GM12872 (cell line): ENCODE measurements at regions not wholly inside any gene's neighbourhood (a gene's known extent, or its start where the extent isn't known, plus 50 kb on each side); places are given as distances from the start of the nearest gene placed in this dataset.

Source experiments
- CTCF ChIP-seq: IDR thresholded peaks from 3 replicates; pipeline ENCODE4 v1.5.1; 2011; ENCODE audit warnings: low read depth, mild to moderate bottlenecking, low read length, moderate library complexity; ENCODE audit not compliant: insufficient read depth

- no peak for TF ChIP-seq CTCF
These were observed 132.0 kb upstream of the FSTL4 start for GRCh38 chr5:133744051-133744959.

GRCh38 chr5:133742431-133742988 is 130.2 kb upstream of the FSTL4 start:
- TF ChIP-seq CTCF: no peak

GRCh38 chr5:133741818-133742355 is 129.5 kb upstream of the FSTL4 start:
- TF ChIP-seq CTCF: no peak

DNA sequence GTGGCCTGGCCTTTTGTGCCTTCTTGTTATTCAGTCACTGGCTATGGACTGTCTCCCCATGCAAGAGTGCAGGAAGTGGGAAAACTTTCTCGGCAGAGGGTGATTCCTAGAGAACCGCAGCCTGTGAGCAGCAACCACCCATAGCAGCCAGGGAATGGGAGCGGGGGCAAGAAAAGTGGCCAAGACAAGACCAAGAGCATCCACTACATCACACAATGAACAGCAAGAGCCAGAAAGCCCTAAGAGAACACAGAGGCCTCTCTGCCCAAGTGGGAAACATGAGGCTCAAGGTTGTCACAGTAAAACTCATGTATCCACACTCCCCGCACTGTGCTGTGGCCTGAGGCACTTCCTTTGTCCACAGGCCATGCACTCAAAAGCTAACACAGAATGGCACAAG is 129.1 kb upstream of the FSTL4 start:
- TF ChIP-seq CTCF: no peak

GRCh38 chr5:133739181-133739780 is 126.9 kb upstream of the FSTL4 start:
- TF ChIP-seq CTCF: no peak

- no peak for TF ChIP-seq CTCF
These were observed 125.9 kb upstream of the FSTL4 start for GRCh38 chr5:133738271-133738670.

- TF ChIP-seq CTCF: no peak
These were observed 124.2 kb upstream of the FSTL4 start for GRCh38 chr5:133736512-133736911.
